ENCODE measurements at regions not wholly inside any gene's neighbourhood (a gene's known extent, or its start where the extent isn't known, plus 50 kb on each side); places are given as distances from the start of the nearest gene placed in this dataset.
"Not testable (repeated sequence)": the region's sequence is repeated elsewhere in the genome, so short reads cannot be mapped to it uniquely, and the experiment has no call there.

DNA sequence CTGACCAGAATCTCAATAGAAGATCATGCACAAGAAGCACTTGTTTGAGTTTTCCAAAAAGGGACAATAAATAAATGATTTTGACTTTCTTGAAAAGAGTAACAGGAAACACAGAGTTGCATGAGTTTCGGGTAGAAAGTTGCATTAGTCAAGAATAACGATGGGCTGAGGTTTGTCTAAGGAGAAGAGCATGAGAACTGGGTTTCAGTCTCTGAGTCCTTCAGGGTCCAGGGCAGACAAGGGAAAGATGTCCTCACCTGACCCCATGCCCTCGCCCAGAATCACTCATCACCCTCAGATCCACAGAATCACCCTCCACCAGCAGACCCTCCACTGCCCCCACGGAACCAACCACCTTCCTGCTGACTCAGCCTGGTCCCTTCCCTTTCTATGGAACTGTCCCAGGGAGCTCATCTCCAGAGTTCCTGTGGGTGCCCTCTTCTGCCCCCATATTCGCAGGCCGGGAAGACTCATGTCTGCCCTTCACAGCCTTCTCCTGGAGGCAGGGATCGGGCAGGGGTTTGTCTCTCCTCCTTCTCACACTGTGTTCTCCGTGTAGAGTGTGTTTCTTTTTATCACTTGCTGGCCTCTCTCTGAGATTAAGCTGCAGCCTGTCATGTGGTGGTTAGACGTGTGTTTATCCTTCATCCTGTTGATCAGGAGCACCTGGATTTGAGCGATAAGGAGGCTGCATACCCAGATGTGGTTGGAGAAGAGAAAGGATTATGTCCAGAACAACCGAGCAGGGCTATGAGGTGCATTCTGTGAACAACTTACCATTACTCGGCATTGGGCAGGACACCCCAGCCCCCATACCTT is 442.6 kb downstream of the MAT2B start:
- DNase-seq (ENCODE audit: low read depth in 2 of 2), result no peak

DNA sequence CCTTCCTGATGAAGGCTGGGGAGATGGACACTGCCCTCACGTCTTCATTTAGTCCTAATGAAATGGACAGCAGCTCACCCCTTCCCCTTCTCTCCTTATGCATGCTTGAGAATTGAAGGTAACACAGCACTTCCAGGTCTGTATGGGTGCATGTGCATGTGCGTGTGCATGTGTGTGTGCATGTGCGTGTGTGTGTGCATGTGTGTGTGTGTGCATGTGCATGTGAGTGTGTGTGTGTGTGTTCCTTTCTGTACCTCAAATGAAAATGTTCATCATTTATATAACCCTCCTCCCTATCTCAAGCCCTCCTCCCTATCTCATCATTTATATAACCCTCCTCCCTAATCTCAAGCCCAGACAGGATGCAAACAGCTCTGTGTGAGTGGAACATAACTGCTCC is 444.8 kb downstream of the MAT2B start:
- no peak for DNase-seq (ENCODE audit: low read depth in 2 of 2)

- DNase-seq (ENCODE audit: low read depth in 2 of 2), result no peak
Observed at GRCh38 chr5:163951069-163951468, 445.6 kb downstream of the MAT2B start.

GRCh38 chr5:163953901-163954300 is 448.5 kb downstream of the MAT2B start:
- no peak for DNase-seq (ENCODE audit: low read depth in 2 of 2)

GRCh38 chr5:163961230-163961629 is 455.8 kb downstream of the MAT2B start:
- not testable (repeated sequence) for DNase-seq (ENCODE audit: low read depth in 2 of 2)

DNA sequence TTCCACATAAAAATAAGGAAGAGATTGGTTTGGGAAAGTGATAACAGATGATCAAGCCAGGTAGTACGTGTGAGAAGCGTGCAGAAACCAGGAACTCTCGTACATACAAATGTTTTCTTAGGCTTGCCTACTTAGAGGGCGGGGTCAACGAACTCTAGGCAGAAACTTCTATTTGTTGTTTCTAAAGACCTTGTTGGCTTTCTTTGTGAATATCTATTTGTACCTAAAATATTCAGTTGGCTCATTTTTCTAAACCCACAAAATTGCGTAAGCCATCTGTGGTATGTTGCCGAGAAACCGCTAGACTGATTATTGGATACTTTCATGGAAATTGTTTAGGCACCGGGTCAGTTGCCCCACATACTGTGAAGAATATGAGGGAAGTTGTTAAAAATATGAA is 458.5 kb downstream of the MAT2B start:
- no peak for DNase-seq (ENCODE audit: low read depth in 2 of 2)

GRCh38 chr5:163964671-163965070 is 459.3 kb downstream of the MAT2B start:
- DNase-seq (ENCODE audit: low read depth in 2 of 2), result no peak

DNA sequence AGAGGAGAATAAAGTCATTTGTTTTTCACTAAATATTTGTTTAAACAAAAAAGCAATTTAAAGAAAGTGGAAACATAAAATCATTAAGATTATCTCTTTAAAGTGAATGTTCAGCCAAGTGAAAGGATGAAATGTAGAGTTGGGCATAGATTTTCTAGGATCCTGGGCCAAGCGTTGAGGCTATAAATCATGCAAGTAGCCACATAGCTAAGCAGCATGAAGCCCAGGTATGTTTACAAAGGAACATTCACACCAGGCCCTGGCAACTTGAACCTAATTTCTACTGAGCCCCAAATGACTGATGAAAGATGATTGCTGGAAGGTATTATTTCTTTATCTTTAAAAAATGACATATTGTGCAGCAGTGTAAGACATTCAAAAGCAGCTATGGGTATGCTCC is 461.8 kb downstream of the MAT2B start:
- DNase-seq (ENCODE audit: low read depth in 2 of 2), result no peak

GRCh38 chr5:163968651-163969050 is 463.2 kb downstream of the MAT2B start:
- DNase-seq (ENCODE audit: low read depth in 2 of 2), result no peak

GRCh38 chr5:163976696-163977095 is 471.3 kb downstream of the MAT2B start:
- DNase-seq (ENCODE audit: low read depth in 2 of 2), result no peak

DNA sequence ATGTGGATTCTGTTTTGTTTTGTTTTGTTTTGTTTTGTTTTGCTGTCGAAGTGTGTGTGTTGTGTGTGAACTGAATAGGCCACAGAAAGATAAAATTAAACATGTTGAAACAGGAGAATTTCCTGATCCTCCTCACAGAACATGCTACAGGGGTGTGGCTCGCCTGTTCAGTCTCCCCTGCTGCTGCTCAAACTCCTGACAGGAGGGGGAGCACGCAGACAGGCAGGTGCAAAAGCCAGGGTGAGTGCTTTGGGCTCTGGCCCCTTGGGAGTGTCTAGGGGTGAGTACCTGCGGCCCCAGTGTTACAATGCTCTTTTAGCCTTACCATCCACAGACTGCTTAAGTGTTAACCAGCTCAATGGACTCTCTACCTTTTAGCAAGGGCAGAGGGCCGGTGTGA is 473.5 kb downstream of the MAT2B start:
- no peak for DNase-seq (ENCODE audit: low read depth in 2 of 2)

- no peak for DNase-seq (ENCODE audit: low read depth in 2 of 2)
Observed at GRCh38 chr5:163988566-163988965, 483.1 kb downstream of the MAT2B start.

DNA sequence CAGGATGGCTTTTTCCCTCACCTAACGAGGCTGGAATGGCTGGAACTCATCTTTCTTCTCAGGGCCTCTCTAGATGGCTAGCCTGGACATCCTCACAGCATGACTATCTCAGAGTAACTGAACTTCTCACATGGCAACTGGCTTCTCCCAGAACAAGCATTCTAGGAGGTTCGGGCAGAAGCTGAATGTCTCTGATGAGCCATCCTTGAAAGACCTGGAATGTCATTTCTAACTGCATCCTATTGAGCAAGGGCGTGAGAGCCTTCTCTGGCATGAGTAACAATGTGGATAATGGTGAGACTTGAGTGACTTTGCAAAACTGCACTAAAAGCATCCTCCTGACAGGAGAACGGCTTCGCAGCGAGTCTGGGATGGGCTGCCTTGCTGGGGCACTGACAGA is 487.7 kb downstream of the MAT2B start:
- no peak for DNase-seq (ENCODE audit: low read depth in 2 of 2)

DNA sequence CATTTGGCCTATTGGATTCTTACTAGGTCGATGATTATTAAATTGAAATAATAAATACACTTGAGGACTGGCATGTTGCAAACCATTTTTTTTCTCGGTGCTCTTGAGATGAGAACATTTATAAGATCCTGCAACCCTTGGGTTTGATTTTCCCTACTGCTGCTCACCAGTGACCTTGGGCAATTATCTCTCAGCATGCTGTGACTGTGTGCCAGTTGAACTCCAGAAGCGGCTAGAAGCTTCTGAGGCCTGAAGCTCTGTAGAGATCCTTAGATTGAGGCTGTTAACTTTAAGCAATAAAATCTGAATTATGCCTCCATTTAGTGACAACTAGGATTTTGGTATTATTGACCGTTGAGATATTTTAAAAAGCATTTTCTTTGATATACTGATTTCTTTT is 489.8 kb downstream of the MAT2B start:
- no peak for DNase-seq (ENCODE audit: low read depth in 2 of 2)

GRCh38 chr5:163997965-163998364 is 492.5 kb downstream of the MAT2B start:
- no peak for DNase-seq (ENCODE audit: low read depth in 2 of 2)

DNA sequence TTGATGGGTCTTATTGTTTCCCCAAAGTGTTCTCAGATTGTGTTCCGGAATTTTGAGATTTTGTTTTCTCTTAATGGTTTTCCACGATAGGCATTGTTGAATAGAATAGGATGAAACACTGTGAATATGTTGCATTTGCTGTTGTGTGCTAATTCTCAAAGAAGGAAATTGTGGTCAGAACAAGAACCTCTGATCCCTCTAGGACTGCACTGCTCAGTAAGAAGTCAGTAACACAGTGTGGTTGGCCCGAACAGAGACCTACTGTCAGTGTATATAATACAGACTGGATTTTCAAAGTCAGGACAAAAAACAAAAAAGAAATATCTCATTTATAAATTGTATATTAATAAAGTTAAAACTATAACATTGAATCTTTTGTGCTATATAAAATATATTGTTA is 494.8 kb downstream of the MAT2B start:
- DNase-seq (ENCODE audit: low read depth in 2 of 2), result no peak

- no peak for DNase-seq (ENCODE audit: low read depth in 2 of 2)
Observed at GRCh38 chr5:164000819-164001218, 495.4 kb downstream of the MAT2B start.

- no peak for DNase-seq (ENCODE audit: low read depth in 2 of 2)
Observed at GRCh38 chr5:164002214-164002613, 496.8 kb downstream of the MAT2B start.

GRCh38 chr5:164002628-164003027 is 497.2 kb downstream of the MAT2B start:
- DNase-seq (ENCODE audit: low read depth in 2 of 2), result no peak

GRCh38 chr5:164005071-164005470 is 499.7 kb downstream of the MAT2B start:
- no peak for DNase-seq (ENCODE audit: low read depth in 2 of 2)

DNA sequence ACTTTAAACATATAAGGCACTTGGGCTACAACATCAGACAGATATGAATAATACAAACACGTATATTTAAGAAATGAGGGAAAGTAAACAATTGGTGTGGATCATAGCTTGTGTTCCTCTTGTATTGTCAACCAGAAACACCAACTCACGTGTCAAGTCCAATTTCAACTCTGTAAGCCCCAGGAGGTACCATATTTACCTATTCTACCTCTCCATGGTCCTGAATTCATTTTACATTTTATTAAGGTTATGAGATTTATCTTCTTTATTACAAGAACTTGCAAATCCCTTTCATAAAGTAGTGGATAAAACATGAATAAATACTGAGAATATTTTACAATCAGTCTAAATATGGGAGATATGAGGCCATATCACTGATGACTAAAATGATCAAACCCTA is 501.6 kb downstream of the MAT2B start:
- no peak for DNase-seq (ENCODE audit: low read depth in 2 of 2)

DNA sequence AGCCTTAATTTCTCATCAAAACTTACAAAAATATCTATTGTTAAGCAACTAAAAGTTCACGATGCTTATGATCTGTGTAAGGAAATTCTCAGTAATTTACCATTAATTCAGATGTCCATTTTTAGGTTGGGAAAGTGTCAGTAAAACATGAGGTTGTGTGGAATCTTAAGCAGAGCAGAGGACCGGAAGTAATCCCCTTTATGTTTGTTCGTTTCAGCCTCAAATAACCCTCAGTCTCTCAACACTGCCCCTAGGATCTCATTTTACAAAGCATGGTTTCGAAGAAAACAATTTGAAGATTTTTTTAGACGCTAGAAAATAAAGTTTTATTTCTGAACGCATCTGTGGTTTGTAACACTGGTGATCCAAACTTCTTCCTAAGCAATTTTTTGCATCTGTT is 504.2 kb downstream of the MAT2B start:
- no peak for DNase-seq (ENCODE audit: low read depth in 2 of 2)

DNA sequence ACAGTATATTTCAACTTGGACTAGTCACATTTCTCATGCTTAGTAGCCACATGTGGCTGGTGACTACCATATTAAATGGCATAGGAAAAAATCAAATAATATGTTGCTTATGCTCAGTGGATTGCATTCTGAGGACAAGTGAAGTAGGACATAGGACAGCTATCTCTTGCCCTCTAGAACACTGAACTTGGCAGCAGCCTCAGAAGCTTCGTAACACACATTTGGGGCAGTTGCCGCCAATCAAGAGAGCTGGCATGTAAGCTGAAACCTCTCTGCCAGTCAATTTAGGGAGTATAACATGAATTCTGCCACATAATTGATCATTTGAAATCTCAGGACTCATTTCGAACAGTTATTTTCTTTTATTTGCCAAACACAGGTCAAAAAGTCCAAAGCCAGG is 505.5 kb downstream of the MAT2B start:
- DNase-seq (ENCODE audit: low read depth in 2 of 2), result no peak

GRCh38 chr5:164012371-164012770 is 507.0 kb downstream of the MAT2B start:
- no peak for DNase-seq (ENCODE audit: low read depth in 2 of 2)
